GM12875 (cell line): ENCODE measurements at regions not wholly inside any gene's neighbourhood (a gene's known extent, or its start where the extent isn't known, plus 50 kb on each side); places are given as distances from the start of the nearest gene placed in this dataset.
"Not testable (repeated sequence)": the region's sequence is repeated elsewhere in the genome, so short reads cannot be mapped to it uniquely, and the experiment has no call there.

ENCODE experiments used
- H3K4me3 ChIP-seq: one replicate; pipeline ENCODE4 v1.5.1; 2011; ENCODE audit warnings: low read depth, low read length, control low read depth
- CTCF ChIP-seq: IDR thresholded peaks from 2 replicates; pipeline ENCODE4 v1.5.1; 2011; ENCODE audit warnings: low read depth, mild to moderate bottlenecking, control low read depth, inconsistent platforms, low read length, moderate library complexity, borderline replicate concordance; ENCODE audit not compliant: insufficient read depth

DNA sequence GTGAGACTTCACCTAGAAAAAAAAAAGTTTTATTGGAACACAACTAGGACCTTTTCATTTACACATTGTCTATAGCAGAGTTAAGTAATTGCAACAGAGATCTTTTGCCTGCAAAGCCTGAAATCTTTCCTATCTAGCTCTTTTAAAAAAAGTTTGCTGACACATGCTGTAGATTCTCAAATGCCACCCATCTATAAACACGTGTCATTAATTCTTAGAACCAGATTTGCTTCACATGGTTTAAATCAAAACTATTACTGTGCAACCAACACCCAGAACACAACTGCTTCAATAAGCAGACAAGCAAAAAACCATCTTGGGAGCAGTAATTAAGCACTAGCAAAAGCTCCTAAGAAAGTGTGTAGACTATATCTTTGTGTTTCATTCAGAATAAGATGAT is 55.0 kb downstream of the OXSM start:
- H3K4me3 ChIP-seq: no peak overlapping the region
- TF ChIP-seq CTCF: no peak

GRCh38 chr3:25846282-25846681 is 56.4 kb downstream of the OXSM start:
- no peak for TF ChIP-seq CTCF
- H3K4me3 ChIP-seq: no peak overlapping the region

DNA sequence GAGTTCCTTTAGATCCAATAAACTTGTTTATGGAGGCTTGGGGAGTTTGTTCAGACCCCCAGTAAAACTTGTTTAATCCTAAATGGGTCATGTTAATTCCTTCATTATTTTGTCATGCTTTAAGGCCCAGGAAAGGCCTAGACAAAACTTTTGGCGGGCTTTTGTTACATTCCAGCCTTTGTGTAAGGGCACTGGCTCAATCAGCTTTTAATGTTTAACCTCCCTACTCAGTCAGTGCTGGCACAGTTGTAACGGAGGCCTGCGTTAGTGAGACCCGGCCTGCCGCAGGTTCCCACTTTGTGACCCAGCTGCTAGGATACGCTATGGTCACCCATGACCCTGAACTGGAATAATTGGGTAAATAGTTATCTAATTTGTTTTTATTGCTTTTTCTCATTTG is 59.2 kb downstream of the OXSM start:
- TF ChIP-seq CTCF: no peak
- H3K4me3 ChIP-seq: no peak overlapping the region

- no peak overlapping the region for H3K4me3 ChIP-seq
- no peak for TF ChIP-seq CTCF
Measured at GRCh38 chr3:25849641-25850385, 59.9 kb downstream of the OXSM start.

- H3K4me3 ChIP-seq: not testable (repeated sequence)
Measured at GRCh38 chr3:25851693-25852259, 61.9 kb downstream of the OXSM start.

DNA sequence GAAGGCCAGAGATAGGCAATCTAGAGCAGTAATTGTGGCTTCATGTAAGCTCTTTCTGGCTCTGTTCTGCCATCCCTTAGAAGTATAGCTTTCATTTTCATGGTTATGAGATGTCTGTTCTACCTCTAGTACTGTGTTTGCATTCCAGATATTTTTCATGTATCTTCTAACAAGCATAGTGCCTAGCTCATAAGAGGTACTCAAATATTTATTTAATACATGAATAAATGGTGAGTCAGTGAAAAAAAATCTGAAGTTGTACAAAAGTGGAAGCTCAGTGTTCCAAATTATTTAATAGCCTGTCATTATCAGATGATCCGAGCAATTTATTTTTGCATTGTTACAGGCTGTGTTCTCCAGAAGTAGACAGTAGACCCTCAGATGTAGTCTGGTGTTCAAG is 64.3 kb downstream of the OXSM start:
- TF ChIP-seq CTCF: no peak
- no peak overlapping the region for H3K4me3 ChIP-seq

DNA sequence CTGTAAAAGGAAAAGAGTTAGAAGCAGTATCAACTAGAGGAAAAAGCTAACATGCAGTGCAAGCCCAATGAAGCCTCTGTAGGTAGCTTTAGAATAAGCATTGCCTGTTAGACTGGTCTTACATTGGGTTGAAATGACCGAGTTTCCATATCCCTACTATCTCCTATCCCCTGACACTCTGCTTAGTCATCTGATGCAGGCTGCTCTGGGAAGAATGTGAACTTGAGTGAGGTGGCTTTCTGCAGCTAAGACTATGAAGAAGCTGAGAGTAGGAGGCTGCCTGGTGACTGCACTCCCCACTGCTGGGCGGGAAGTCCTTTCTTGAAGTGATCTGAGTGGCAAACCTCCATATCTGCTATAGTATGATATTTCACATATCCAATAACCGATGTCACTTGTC is 64.7 kb downstream of the OXSM start:
- H3K4me3 ChIP-seq: no peak overlapping the region
- no peak for TF ChIP-seq CTCF
